ENCODE measurements at regions not wholly inside any gene's neighbourhood (a gene's known extent, or its start where the extent isn't known, plus 50 kb on each side); places are given as distances from the start of the nearest gene placed in this dataset.
"Not testable (repeated sequence)": the region's sequence is repeated elsewhere in the genome, so short reads cannot be mapped to it uniquely, and the experiment has no call there.

- Mint-ChIP-seq H3K27ac (ENCODE audit: low read depth, unreplicated experiment) (no peak overlapping the region), H3K4me1 (ENCODE audit: insufficient read depth, unreplicated experiment) (no peaks in the 10 kb centered on the region), H3K36me3 (ENCODE audit: insufficient read depth, unreplicated experiment) (no peaks in the 10 kb centered on the region), H3K27me3 (ENCODE audit: insufficient read depth, unreplicated experiment) (peaks cover 68% of the 10 kb centered on the region), H3K9me3 (ENCODE audit: unreplicated experiment) (no peaks in the 10 kb centered on the region), H3K4me3 (ENCODE audit: unreplicated experiment) (no peak overlapping the region)
- POLR2A ChIA-PET = no interaction called here
- intact Hi-C loops (cut with micrococcal nuclease) = no loop called here
- no TSS peak for BruUV-seq (replicated peaks)
- TF ChIP-seq CTCF (IDR thresholded peaks at IDR 0.05; ENCODE audit: unreplicated experiment) = no peak
- CTCF ChIA-PET = no interaction called here
- DNase-seq (ENCODE audit: unreplicated experiment) = no peak
Measured at GRCh38 chrX:110531873-110532580, 173.4 kb downstream of the RTL9 start.

- H3K4me3 Mint-ChIP-seq (ENCODE audit: unreplicated experiment) = no peak overlapping the region
- no peaks in the 10 kb centered on the region for H3K9me3 Mint-ChIP-seq (ENCODE audit: unreplicated experiment)
- POLR2A ChIA-PET = no interaction called here
- DNase-seq (ENCODE audit: unreplicated experiment) = no peak
- no peak overlapping the region for H3K27ac Mint-ChIP-seq (ENCODE audit: low read depth, unreplicated experiment)
- peaks cover 68% of the 10 kb centered on the region for H3K27me3 Mint-ChIP-seq (ENCODE audit: insufficient read depth, unreplicated experiment)
- CTCF ChIA-PET = interaction anchor here (0.8 kb wide), 1 partner anchor 106 kb away, joined by 4 read pairs; no protein-coding TSS in a partner anchor
- intact Hi-C loops (cut with micrococcal nuclease) = no loop called here
- BruUV-seq (replicated peaks) = no TSS peak
- no peaks in the 10 kb centered on the region for H3K4me1 Mint-ChIP-seq (ENCODE audit: insufficient read depth, unreplicated experiment)
- no peaks in the 10 kb centered on the region for H3K36me3 Mint-ChIP-seq (ENCODE audit: insufficient read depth, unreplicated experiment)
- no peak for TF ChIP-seq CTCF (IDR thresholded peaks at IDR 0.05; ENCODE audit: unreplicated experiment)
Measured at GRCh38 chrX:110532581-110532931, 173.9 kb downstream of the RTL9 start.

- CTCF ChIA-PET = interaction anchor here (0.9 kb wide), 1 partner anchor 66 kb away, joined by 4 read pairs; no protein-coding TSS in a partner anchor
- H3K27ac Mint-ChIP-seq (ENCODE audit: low read depth, unreplicated experiment) = no peak overlapping the region
Measured at GRCh38 chrX:110536816-110537215, 178.2 kb downstream of the RTL9 start.

GRCh38 chrX:110541266-110541665 is 182.6 kb downstream of the RTL9 start:
- H3K36me3 Mint-ChIP-seq (ENCODE audit: insufficient read depth, unreplicated experiment) = no peaks in the 10 kb centered on the region
- ChIA-PET POLR2A (no interaction called here), CTCF (no interaction called here)
- DNase-seq (ENCODE audit: unreplicated experiment) = no peak
- no peak overlapping the region for H3K4me3 Mint-ChIP-seq (ENCODE audit: unreplicated experiment)
- TF ChIP-seq CTCF (IDR thresholded peaks at IDR 0.05; ENCODE audit: unreplicated experiment) = no peak
- H3K4me1 Mint-ChIP-seq (ENCODE audit: insufficient read depth, unreplicated experiment) = no peaks in the 10 kb centered on the region
- peaks cover 40% of the 10 kb centered on the region for H3K27me3 Mint-ChIP-seq (ENCODE audit: insufficient read depth, unreplicated experiment)
- no peak overlapping the region for H3K27ac Mint-ChIP-seq (ENCODE audit: low read depth, unreplicated experiment)
- intact Hi-C loops (cut with micrococcal nuclease) = no loop called here
- no TSS peak for BruUV-seq (replicated peaks)
- H3K9me3 Mint-ChIP-seq (ENCODE audit: unreplicated experiment) = peaks cover 8% of the 10 kb centered on the region

More at GRCh38 chrX:110536816-110537215, 178.2 kb downstream of the RTL9 start:
- POLR2A ChIA-PET = no interaction called here
- BruUV-seq (replicated peaks) = no TSS peak
- no peaks in the 10 kb centered on the region for H3K4me1 Mint-ChIP-seq (ENCODE audit: insufficient read depth, unreplicated experiment)
- intact Hi-C loops (cut with micrococcal nuclease) = no loop called here
- H3K9me3 Mint-ChIP-seq (ENCODE audit: unreplicated experiment) = peaks cover 8% of the 10 kb centered on the region
- no peak for TF ChIP-seq CTCF (IDR thresholded peaks at IDR 0.05; ENCODE audit: unreplicated experiment)
- no peak for DNase-seq (ENCODE audit: unreplicated experiment)
- no peak overlapping the region for H3K4me3 Mint-ChIP-seq (ENCODE audit: unreplicated experiment)
- H3K36me3 Mint-ChIP-seq (ENCODE audit: insufficient read depth, unreplicated experiment) = no peaks in the 10 kb centered on the region
- peaks cover 43% of the 10 kb centered on the region for H3K27me3 Mint-ChIP-seq (ENCODE audit: insufficient read depth, unreplicated experiment)

- CTCF ChIA-PET; BruUV-seq (replicated peaks); intact Hi-C loops (cut with micrococcal nuclease); H3K36me3 Mint-ChIP-seq (ENCODE audit: insufficient read depth, unreplicated experiment); DNase-seq (ENCODE audit: unreplicated experiment); H3K9me3 Mint-ChIP-seq (ENCODE audit: unreplicated experiment); H3K4me3 Mint-ChIP-seq (ENCODE audit: unreplicated experiment); H3K27ac Mint-ChIP-seq (ENCODE audit: low read depth, unreplicated experiment); H3K4me1 Mint-ChIP-seq (ENCODE audit: insufficient read depth, unreplicated experiment); POLR2A ChIA-PET: not testable (repeated sequence)
- peaks cover 59% of the 10 kb centered on the region for H3K27me3 Mint-ChIP-seq (ENCODE audit: insufficient read depth, unreplicated experiment)
Measured at GRCh38 chrX:110550854-110551253, 192.2 kb downstream of the RTL9 start.

Measured in MCF 10A (cell line).